PC-9 (cell line): ENCODE measurements at regions not wholly inside any gene's neighbourhood (a gene's known extent, or its start where the extent isn't known, plus 50 kb on each side); places are given as distances from the start of the nearest gene placed in this dataset.

Experiments
- CTCF ChIP-seq: fragments of 200-600 bp; sonication (generic); conservative IDR thresholded peaks from 2 replicates; pipeline ENCODE4 v1.6.1; 2017; ENCODE audit warnings: mixed run types, antibody characterized with exemption, mild to moderate bottlenecking, moderate library complexity
- EZH2 ChIP-seq: fragments of 200-600 bp; sonication (generic); IDR thresholded peaks from 2 replicates; pipeline ENCODE4 v1.8.0; 2017; ENCODE audit warnings: antibody characterized with exemption, low read depth

GRCh38 chr2:238699307-238700116 lies 148.4 kb upstream of the TWIST2 start:
- TF ChIP-seq CTCF (no peak), EZH2 (no peak)
